Left ventricle myocardium inferior (tissue), 1 donor: ENCODE measurements at regions not wholly inside any gene's neighbourhood (a gene's known extent, or its start where the extent isn't known, plus 50 kb on each side); places are given as distances from the start of the nearest gene placed in this dataset.

ENCODE experiments used
- DNase-seq: peaks from one replicate; pipeline ENCODE4 v3.0.0-alpha.2; 2020
- H3K27ac ChIP-seq: fragments of 200-600 bp; replicated peaks from 2 replicates; pipeline ENCODE4 v1.8.0; 2021
- H3K27me3 ChIP-seq: fragments of 200-600 bp; 2 replicates; pipeline ENCODE4 v1.8.0; 2021; ENCODE audit warnings: low read depth
- H3K36me3 ChIP-seq: fragments of 200-600 bp; 2 replicates; pipeline ENCODE4 v1.8.0; 2021
- H3K4me1 ChIP-seq: fragments of 200-600 bp; 2 replicates; pipeline ENCODE4 v1.8.0; 2021
- H3K4me3 ChIP-seq: fragments of 200-600 bp; 2 replicates; pipeline ENCODE4 v1.8.0; 2021; ENCODE audit warnings: mild to moderate bottlenecking, moderate library complexity
- H3K9me3 ChIP-seq: fragments of 200-600 bp; replicated peaks from 2 replicates; pipeline ENCODE4 v1.8.0; 2021
- CTCF ChIP-seq: fragments of 200-600 bp; IDR thresholded peaks from 2 replicates; pipeline ENCODE4 v1.8.0; 2021; ENCODE audit warnings: antibody characterized with exemption, mild to moderate bottlenecking, borderline replicate concordance
- intact Hi-C: fragments of 100-400 bp; cut with micrococcal nuclease; formaldehyde crosslinking; loops from one replicate; pipeline ENCODE4 v1.11.0; 2022
- donor health status: DM: no; HTN: yes; CAD: no; lungs with severe emphysema.

- Histone ChIP-seq H3K27me3 (no peaks in the 10 kb centered on the region), H3K4me3 (no peak overlapping the region), H3K36me3 (no peaks in the 10 kb centered on the region), H3K4me1 (no peaks in the 10 kb centered on the region), H3K27ac (no peak overlapping the region), H3K9me3 (peaks cover 5% of the 10 kb centered on the region)
- DNase-seq = no peak
- intact Hi-C loops = no loop called here
- no peak for TF ChIP-seq CTCF
Measured at GRCh38 chr4:24453951-24454350, 130.4 kb downstream of the DHX15 start.

- no peak for TF ChIP-seq CTCF
- intact Hi-C loops = no loop called here
Measured at GRCh38 chr4:24451870-24452269, 132.5 kb downstream of the DHX15 start.

GRCh38 chr4:24443200-24443599 lies 141.2 kb downstream of the DHX15 start:
- H3K36me3 ChIP-seq = no peaks in the 10 kb centered on the region
- no peak for TF ChIP-seq CTCF

More at GRCh38 chr4:24451870-24452269, 132.5 kb downstream of the DHX15 start:
- Histone ChIP-seq H3K4me3 (no peak overlapping the region), H3K36me3 (no peaks in the 10 kb centered on the region), H3K27ac (no peak overlapping the region), H3K27me3 (peaks cover 12% of the 10 kb centered on the region), H3K9me3 (peaks cover 5% of the 10 kb centered on the region), H3K4me1 (no peaks in the 10 kb centered on the region)
- no peak for DNase-seq

GRCh38 chr4:24440765-24441164 lies 143.6 kb downstream of the DHX15 start:
- Histone ChIP-seq H3K27ac (no peak overlapping the region), H3K4me3 (no peak overlapping the region), H3K36me3 (no peaks in the 10 kb centered on the region), H3K4me1 (no peaks in the 10 kb centered on the region), H3K27me3 (no peaks in the 10 kb centered on the region), H3K9me3 (no peaks in the 10 kb centered on the region)
- intact Hi-C loops = no loop called here
- no peak for DNase-seq
- TF ChIP-seq CTCF = no peak

More at GRCh38 chr4:24443200-24443599, 141.2 kb downstream of the DHX15 start:
- H3K27me3 ChIP-seq = peaks cover 12% of the 10 kb centered on the region
- no peaks in the 10 kb centered on the region for H3K4me1 ChIP-seq
- DNase-seq = no peak
- no peak overlapping the region for H3K27ac ChIP-seq
- intact Hi-C loops = no loop called here
- no peak overlapping the region for H3K4me3 ChIP-seq
- H3K9me3 ChIP-seq = no peaks in the 10 kb centered on the region

- no peaks in the 10 kb centered on the region for H3K36me3 ChIP-seq
- TF ChIP-seq CTCF = no peak
- intact Hi-C loops = no loop called here
- no peaks in the 10 kb centered on the region for H3K9me3 ChIP-seq
- no peak overlapping the region for H3K27ac ChIP-seq
- H3K27me3 ChIP-seq = no peaks in the 10 kb centered on the region
- peaks cover 3% of the 10 kb centered on the region for H3K4me1 ChIP-seq
- no peak overlapping the region for H3K4me3 ChIP-seq
- DNase-seq = no peak
Measured at GRCh38 chr4:24434241-24434640, 150.1 kb downstream of the DHX15 start.
